ENCODE measurements at regions not wholly inside any gene's neighbourhood (a gene's known extent, or its start where the extent isn't known, plus 50 kb on each side); places are given as distances from the start of the nearest gene placed in this dataset.

DNA sequence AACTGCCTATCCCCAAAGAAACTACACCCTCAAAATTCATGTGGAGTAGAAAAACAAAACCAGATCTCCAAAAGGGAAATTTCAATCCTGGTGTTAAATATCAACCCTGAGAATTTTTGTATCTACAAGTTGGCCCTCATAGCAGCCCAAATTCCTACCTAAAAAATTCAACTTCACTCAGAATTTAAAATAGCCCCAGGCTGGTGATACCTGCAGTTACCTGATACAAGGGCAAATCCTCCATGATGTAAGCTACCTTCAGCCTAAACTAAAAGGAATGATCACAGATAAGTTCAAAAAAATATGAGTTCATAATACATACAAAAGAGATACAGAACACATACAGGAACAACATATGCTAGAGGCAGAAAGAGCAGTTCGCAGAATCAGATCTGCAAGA, 138.4 kb downstream of the HNRNPD start:
- no peak overlapping the region for H2AFZ ChIP-seq (ENCODE audit: insufficient read depth, low read depth, low read length, poor library complexity, severe bottlenecking)
- H3K27me3 Mint-ChIP-seq (ENCODE audit: low read depth in 3 of 3): peaks cover 0 to 4% (median 1%) of the 10 kb centered on the region in 3 donors
- WGBS (ENCODE audit: insufficient coverage): no CpG with 5 or more reads among the region's 1 CpG
- no peaks in the 10 kb centered on the region for H3K79me2 ChIP-seq (ENCODE audit: insufficient read depth, low read length)
- no peaks in the 10 kb centered on the region for H4K20me1 ChIP-seq (ENCODE audit: insufficient read depth, low read length)
- no peaks in the 10 kb centered on the region for H3K36me3 ChIP-seq (replicated peaks in 1 of 2; ENCODE audit: control insufficient read depth in 1 of 2, insufficient read depth in 2 of 2, low read length in 2 of 2)
- H3K4me3 ChIP-seq (replicated peaks in 1 of 3; ENCODE audit: low read depth in 2 of 3, low read length in 3 of 3): no peak overlapping the region
- H3K27ac ChIP-seq (ENCODE audit: low read depth in 1 of 2, low read length in 2 of 2): no peak overlapping the region
- H3K4me3 Mint-ChIP-seq: no peak overlapping the region
- no peaks in the 10 kb centered on the region for H3K27me3 ChIP-seq (ENCODE audit: control insufficient read depth in 2 of 2, insufficient read depth in 2 of 2, low read length in 2 of 2)
- H3K9me3 Mint-ChIP-seq: peaks cover 0 to 5% (median 0%) of the 10 kb centered on the region in 7 donors
- H3K4me2 ChIP-seq (replicated peaks; ENCODE audit: extremely low read depth, low read length, poor library complexity, severe bottlenecking): no peak overlapping the region
- H3K4me1 ChIP-seq (ENCODE audit: control insufficient read depth in 1 of 2, insufficient read depth in 2 of 2, low read length in 2 of 2): peaks cover 8 to 10% of the 10 kb centered on the region in 2 donors
- TF ChIP-seq, protein P1, sequence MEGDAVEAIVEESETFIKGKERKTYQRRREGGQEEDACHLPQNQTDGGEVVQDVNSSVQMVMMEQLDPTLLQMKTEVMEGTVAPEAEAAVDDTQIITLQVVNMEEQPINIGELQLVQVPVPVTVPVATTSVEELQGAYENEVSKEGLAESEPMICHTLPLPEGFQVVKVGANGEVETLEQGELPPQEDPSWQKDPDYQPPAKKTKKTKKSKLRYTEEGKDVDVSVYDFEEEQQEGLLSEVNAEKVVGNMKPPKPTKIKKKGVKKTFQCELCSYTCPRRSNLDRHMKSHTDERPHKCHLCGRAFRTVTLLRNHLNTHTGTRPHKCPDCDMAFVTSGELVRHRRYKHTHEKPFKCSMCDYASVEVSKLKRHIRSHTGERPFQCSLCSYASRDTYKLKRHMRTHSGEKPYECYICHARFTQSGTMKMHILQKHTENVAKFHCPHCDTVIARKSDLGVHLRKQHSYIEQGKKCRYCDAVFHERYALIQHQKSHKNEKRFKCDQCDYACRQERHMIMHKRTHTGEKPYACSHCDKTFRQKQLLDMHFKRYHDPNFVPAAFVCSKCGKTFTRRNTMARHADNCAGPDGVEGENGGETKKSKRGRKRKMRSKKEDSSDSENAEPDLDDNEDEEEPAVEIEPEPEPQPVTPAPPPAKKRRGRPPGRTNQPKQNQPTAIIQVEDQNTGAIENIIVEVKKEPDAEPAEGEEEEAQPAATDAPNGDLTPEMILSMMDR (IDR thresholded peaks at IDR 0.05): no peak
- no peak for DNase-seq
- no peak overlapping the region for H3K9ac ChIP-seq (ENCODE audit: insufficient read depth, low read length, poor library complexity, severe bottlenecking)
- H3K36me3 Mint-ChIP-seq: no peaks in the 10 kb centered on the region
- no peaks in the 10 kb centered on the region for H3K9me3 ChIP-seq (replicated peaks in 1 of 2; ENCODE audit: control insufficient read depth in 1 of 2, insufficient read depth in 1 of 2, low read length in 2 of 2)
- H3K27ac Mint-ChIP-seq: no peak overlapping the region
- intact Hi-C loops (cut with micrococcal nuclease): no loop called here
- H3K4me1 Mint-ChIP-seq: peaks cover 10% of the 10 kb centered on the region

DNA sequence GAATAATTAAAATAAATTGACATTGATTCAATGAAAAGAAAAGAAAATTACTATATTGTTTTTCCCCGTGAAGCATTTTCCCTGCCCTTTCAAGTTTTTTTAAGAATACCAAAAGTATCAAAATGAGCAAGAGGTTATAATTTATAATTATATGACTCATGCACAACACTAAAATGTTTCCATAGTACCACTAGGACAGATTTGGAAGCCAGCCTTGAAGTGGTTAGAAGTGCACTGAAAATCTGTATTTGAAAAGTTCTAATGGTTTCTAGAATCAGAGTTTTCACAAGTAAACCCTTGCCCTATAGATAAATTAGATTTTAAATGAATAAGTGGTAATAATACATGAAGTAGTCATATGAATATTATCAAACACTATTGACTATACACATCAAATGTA, 140.9 kb downstream of the HNRNPD start:
- intact Hi-C loops (cut with micrococcal nuclease): no loop called here
- TF ChIP-seq, protein P1 (IDR thresholded peaks at IDR 0.05): no peak

More for the DNA sequence above, 140.9 kb downstream of the HNRNPD start:
- Histone ChIP-seq H3K79me2 (ENCODE audit: insufficient read depth, low read length) (no peaks in the 10 kb centered on the region), H3K27ac (ENCODE audit: low read depth in 1 of 2, low read length in 2 of 2) (no peak overlapping the region), H3K27me3 (ENCODE audit: control insufficient read depth in 2 of 2, insufficient read depth in 2 of 2, low read length in 2 of 2) (no peaks in the 10 kb centered on the region), H3K36me3 (replicated peaks in 1 of 2; ENCODE audit: control insufficient read depth in 1 of 2, insufficient read depth in 2 of 2, low read length in 2 of 2) (no peaks in the 10 kb centered on the region), H3K9ac (ENCODE audit: insufficient read depth, low read length, poor library complexity, severe bottlenecking) (no peak overlapping the region), H3K4me2 (replicated peaks; ENCODE audit: extremely low read depth, low read length, poor library complexity, severe bottlenecking) (no peak overlapping the region), H4K20me1 (ENCODE audit: insufficient read depth, low read length) (no peaks in the 10 kb centered on the region), H3K4me1 (ENCODE audit: control insufficient read depth in 1 of 2, insufficient read depth in 2 of 2, low read length in 2 of 2) (peaks cover 27 to 29% of the 10 kb centered on the region in 2 donors), H2AFZ (ENCODE audit: insufficient read depth, low read depth, low read length, poor library complexity, severe bottlenecking) (no peak overlapping the region), H3K9me3 (replicated peaks in 1 of 2; ENCODE audit: control insufficient read depth in 1 of 2, insufficient read depth in 1 of 2, low read length in 2 of 2) (no peaks in the 10 kb centered on the region), H3K4me3 (replicated peaks in 1 of 3; ENCODE audit: low read depth in 2 of 3, low read length in 3 of 3) (no peak overlapping the region)
- H3K27ac Mint-ChIP-seq: no peak overlapping the region
- no CpG with 5 or more reads among the region's 1 CpG for WGBS (ENCODE audit: insufficient coverage)
- H3K36me3 Mint-ChIP-seq: no peaks in the 10 kb centered on the region
- H3K4me3 Mint-ChIP-seq: no peak overlapping the region
- DNase-seq: no peak
- H3K27me3 Mint-ChIP-seq (ENCODE audit: low read depth in 3 of 3): peaks cover 0 to 2% (median 0%) of the 10 kb centered on the region in 3 donors
- H3K4me1 Mint-ChIP-seq: peaks cover 28% of the 10 kb centered on the region
- H3K9me3 Mint-ChIP-seq: peaks cover 0 to 5% (median 0%) of the 10 kb centered on the region in 7 donors

Data from CD14-positive monocyte (primary cell).